Trophoblast cell (in vitro differentiated cells and primary cell): ENCODE measurements at regions not wholly inside any gene's neighbourhood (a gene's known extent, or its start where the extent isn't known, plus 50 kb on each side); places are given as distances from the start of the nearest gene placed in this dataset.

Experiments
- DNase-seq, 2 donors: peaks; one replicate each; pipeline ENCODE4 v3.0.0-alpha.2; 2016
- H2AFZ ChIP-seq: 2 replicates; pipeline ENCODE4 v1.6.1; 2013; ENCODE audit warnings: low read length, moderate library complexity, mild to moderate bottlenecking; ENCODE audit not compliant: insufficient read depth, poor library complexity
- H2AK5ac ChIP-seq: 2 replicates; pipeline ENCODE4 v1.6.1; 2013; ENCODE audit warnings: mild to moderate bottlenecking, low read length
- H2BK120ac ChIP-seq: 2 replicates; pipeline ENCODE4 v1.6.1; 2013; ENCODE audit warnings: low read length, mild to moderate bottlenecking, moderate library complexity; ENCODE audit not compliant: insufficient read depth, poor library complexity
- H2BK12ac ChIP-seq: 2 replicates; pipeline ENCODE4 v1.6.1; 2013; ENCODE audit warnings: mild to moderate bottlenecking, low read length, moderate library complexity
- H2BK5ac ChIP-seq: 2 replicates; pipeline ENCODE4 v1.6.1; 2013; ENCODE audit warnings: low read length, low read depth, moderate library complexity, mild to moderate bottlenecking; ENCODE audit not compliant: poor library complexity
- H3K14ac ChIP-seq: 2 replicates; pipeline ENCODE4 v1.6.1; 2013; ENCODE audit warnings: mild to moderate bottlenecking, low read length
- H3K18ac ChIP-seq: 2 replicates; pipeline ENCODE4 v1.6.1; 2013; ENCODE audit warnings: mild to moderate bottlenecking, low read length
- H3K23ac ChIP-seq: 2 replicates; pipeline ENCODE4 v1.6.1; 2013; ENCODE audit warnings: low read length
- H3K27ac ChIP-seq: 2 replicates; pipeline ENCODE4 v1.5.1; 2013; ENCODE audit warnings: low read depth, mild to moderate bottlenecking, inconsistent platforms, low read length, moderate library complexity
- H3K27me3 ChIP-seq: 2 replicates; pipeline ENCODE4 v1.6.1; 2013; ENCODE audit warnings: inconsistent platforms, mild to moderate bottlenecking, low read length, moderate library complexity; ENCODE audit not compliant: insufficient read depth
- H3K36me3 ChIP-seq, 2 experiments: 1 replicate in 1 of 2; 2 replicates in 1 of 2; pipeline ENCODE4 v1.6.1; 2013; ENCODE audit warnings: low read length in 2 of 2, mild to moderate bottlenecking in 2 of 2, moderate library complexity in 1 of 2; ENCODE audit not compliant: insufficient read depth in 2 of 2, control insufficient read depth in 1 of 2
- H3K4ac ChIP-seq: 2 replicates; pipeline ENCODE4 v1.6.1; 2013; ENCODE audit warnings: low read depth, mild to moderate bottlenecking, low read length, moderate library complexity
- H3K4me1 ChIP-seq, 2 experiments: 1 replicate in 1 of 2; 2 replicates in 1 of 2; pipeline ENCODE4 v1.6.1; 2013; ENCODE audit warnings: low read length in 2 of 2, mild to moderate bottlenecking in 2 of 2, moderate library complexity in 1 of 2; ENCODE audit not compliant: insufficient read depth in 2 of 2, control insufficient read depth in 1 of 2
- H3K4me2 ChIP-seq: 2 replicates; pipeline ENCODE4 v1.6.1; 2013; ENCODE audit warnings: inconsistent platforms, mild to moderate bottlenecking, low read length, moderate library complexity
- H3K4me3 ChIP-seq: 2 replicates; pipeline ENCODE4 v1.5.1; 2013; ENCODE audit warnings: mild to moderate bottlenecking, low read depth, low read length, inconsistent platforms
- H3K79me1 ChIP-seq: one replicate; pipeline ENCODE4 v1.6.1; 2013; ENCODE audit warnings: low read length
- H3K79me2 ChIP-seq: 2 replicates; pipeline ENCODE4 v1.6.1; 2013; ENCODE audit warnings: low read length, mild to moderate bottlenecking; ENCODE audit not compliant: control insufficient read depth, insufficient read depth, poor library complexity
- H3K9ac ChIP-seq: 2 replicates; pipeline ENCODE4 v1.6.1; 2013; ENCODE audit warnings: mild to moderate bottlenecking, low read length
- H3K9me3 ChIP-seq: 2 replicates; pipeline ENCODE4 v1.6.1; 2013; ENCODE audit warnings: low read depth, mild to moderate bottlenecking, control low read depth, inconsistent platforms, low read length; ENCODE audit not compliant: insufficient read depth
- H4K12ac ChIP-seq: 2 replicates; pipeline ENCODE4 v1.6.1; 2013; ENCODE audit warnings: low read depth, mild to moderate bottlenecking, low read length, moderate library complexity
- H4K8ac ChIP-seq: 2 replicates; pipeline ENCODE4 v1.6.1; 2013; ENCODE audit warnings: low read depth, mild to moderate bottlenecking, low read length, moderate library complexity
- H4K91ac ChIP-seq: one replicate; pipeline ENCODE4 v1.6.1; 2013; ENCODE audit warnings: low read depth, mild to moderate bottlenecking, low read length, moderate library complexity
- WGBS: extraction: QIAGEN DNeasy Blood & Tissue Kit; methylation state at CpG from one replicate; pipeline ENCODE4 v1.1.7; 2013; ENCODE audit warnings: missing lambda C conversion rate; ENCODE audit not compliant: insufficient read length, insufficient coverage; ENCODE audit errors: extremely low coverage; 5-methylcytosine and 5-hydroxymethylcytosine counted together

GRCh38 chr16:64109241-64109640 lies 1012.6 kb downstream of the CDH11 start:
- Histone ChIP-seq H4K91ac (no peak overlapping the region), H4K12ac (no peak overlapping the region), H3K4me1 (no peaks in the 10 kb centered on the region), H3K27ac (no peak overlapping the region), H3K18ac (no peak overlapping the region), H3K23ac (no peak overlapping the region), H3K36me3 (no peaks in the 10 kb centered on the region), H3K27me3 (no peaks in the 10 kb centered on the region), H2BK120ac (no peak overlapping the region), H2AFZ (no peak overlapping the region), H3K9ac (no peak overlapping the region), H2BK12ac (no peak overlapping the region), H3K4me2 (no peak overlapping the region), H2BK5ac (no peak overlapping the region), H3K79me1 (no peaks in the 10 kb centered on the region), H4K8ac (no peak overlapping the region), H3K4ac (no peak overlapping the region), H3K14ac (no peak overlapping the region), H3K79me2 (no peaks in the 10 kb centered on the region), H2AK5ac (no peak overlapping the region), H3K9me3 (no peaks in the 10 kb centered on the region), H3K4me3 (no peak overlapping the region)
- WGBS: no CpG with 5 or more reads among the region's 2 CpGs
- DNase-seq: no peak

- H3K27me3 ChIP-seq: no peaks in the 10 kb centered on the region
- no peaks in the 10 kb centered on the region for H3K4me1 ChIP-seq
- no peaks in the 10 kb centered on the region for H3K79me1 ChIP-seq
- H3K23ac ChIP-seq: no peak overlapping the region
- no peak for DNase-seq
- H2AFZ ChIP-seq: no peak overlapping the region
- H2AK5ac ChIP-seq: no peak overlapping the region
- no peak overlapping the region for H3K4me2 ChIP-seq
- no peak overlapping the region for H3K9ac ChIP-seq
- H4K12ac ChIP-seq: no peak overlapping the region
- no peak overlapping the region for H3K4ac ChIP-seq
- H3K36me3 ChIP-seq: no peaks in the 10 kb centered on the region
- H2BK12ac ChIP-seq: no peak overlapping the region
- H3K14ac ChIP-seq: no peak overlapping the region
- H3K4me3 ChIP-seq: no peak overlapping the region
- no peak overlapping the region for H4K8ac ChIP-seq
- WGBS: no CpG with 5 or more reads among the region's 2 CpGs
- H2BK5ac ChIP-seq: no peak overlapping the region
- no peak overlapping the region for H4K91ac ChIP-seq
- no peak overlapping the region for H3K27ac ChIP-seq
- no peaks in the 10 kb centered on the region for H3K9me3 ChIP-seq
- no peaks in the 10 kb centered on the region for H3K79me2 ChIP-seq
- no peak overlapping the region for H2BK120ac ChIP-seq
- H3K18ac ChIP-seq: no peak overlapping the region
Observed at GRCh38 chr16:64102654-64103053, 1019.2 kb downstream of the CDH11 start.

GRCh38 chr16:64098451-64098850 lies 1023.4 kb downstream of the CDH11 start:
- H3K36me3 ChIP-seq: no peaks in the 10 kb centered on the region
- no peaks in the 10 kb centered on the region for H3K79me2 ChIP-seq
- H3K79me1 ChIP-seq: no peaks in the 10 kb centered on the region
- no peak overlapping the region for H2AK5ac ChIP-seq
- no peak overlapping the region for H4K91ac ChIP-seq
- H3K18ac ChIP-seq: no peak overlapping the region
- no peak for DNase-seq
- no peaks in the 10 kb centered on the region for H3K9me3 ChIP-seq
- no peak overlapping the region for H2BK120ac ChIP-seq
- H4K12ac ChIP-seq: no peak overlapping the region
- no CpG with 5 or more reads among the region's 1 CpG for WGBS
- H4K8ac ChIP-seq: no peak overlapping the region
- H2BK5ac ChIP-seq: no peak overlapping the region
- no peak overlapping the region for H3K27ac ChIP-seq
- H2AFZ ChIP-seq: no peak overlapping the region
- no peak overlapping the region for H3K4me2 ChIP-seq
- H3K9ac ChIP-seq: no peak overlapping the region
- H3K14ac ChIP-seq: no peak overlapping the region
- no peak overlapping the region for H3K4ac ChIP-seq
- H3K4me3 ChIP-seq: no peak overlapping the region
- H2BK12ac ChIP-seq: no peak overlapping the region
- H3K23ac ChIP-seq: no peak overlapping the region
- H3K27me3 ChIP-seq: no peaks in the 10 kb centered on the region
- H3K4me1 ChIP-seq: no peaks in the 10 kb centered on the region

- H2AK5ac ChIP-seq: no peak overlapping the region
- no peaks in the 10 kb centered on the region for H3K36me3 ChIP-seq
- H3K18ac ChIP-seq: no peak overlapping the region
- no peak for DNase-seq
- H2BK5ac ChIP-seq: no peak overlapping the region
- H3K4ac ChIP-seq: no peak overlapping the region
- no peaks in the 10 kb centered on the region for H3K79me2 ChIP-seq
- no peak overlapping the region for H2BK120ac ChIP-seq
- no peak overlapping the region for H4K12ac ChIP-seq
- no peak overlapping the region for H4K91ac ChIP-seq
- no peak overlapping the region for H4K8ac ChIP-seq
- H3K9me3 ChIP-seq: no peaks in the 10 kb centered on the region
- no peaks in the 10 kb centered on the region for H3K27me3 ChIP-seq
- no peaks in the 10 kb centered on the region for H3K79me1 ChIP-seq
- no peak overlapping the region for H3K27ac ChIP-seq
- no peak overlapping the region for H2BK12ac ChIP-seq
- H3K9ac ChIP-seq: no peak overlapping the region
- H3K4me1 ChIP-seq: no peaks in the 10 kb centered on the region
- H3K14ac ChIP-seq: no peak overlapping the region
- no peak overlapping the region for H3K4me2 ChIP-seq
- WGBS: no CpG with 5 or more reads among the region's 1 CpG
- H3K4me3 ChIP-seq: no peak overlapping the region
- H2AFZ ChIP-seq: no peak overlapping the region
- H3K23ac ChIP-seq: no peak overlapping the region
Observed at GRCh38 chr16:64096689-64097088, 1025.2 kb downstream of the CDH11 start.
